ENCODE measurements at regions not wholly inside any gene's neighbourhood (a gene's known extent, or its start where the extent isn't known, plus 50 kb on each side); places are given as distances from the start of the nearest gene placed in this dataset.

GRCh38 chr10:78778444-78779338 is 290.1 kb upstream of the ZMIZ1 start:
- ChIA-PET CTCF (interaction anchor here (0.6 to 0.7 kb wide), 2 partner anchors 7 to 10 kb away, joined by 3 read pairs; no protein-coding TSS in a partner anchor), POLR2A (no interaction called here)
- BruUV-seq (replicated peaks), result no TSS peak
- Mint-ChIP-seq H3K9me3 (ENCODE audit: unreplicated experiment) (peaks cover 4% of the 10 kb centered on the region), H3K27me3 (ENCODE audit: insufficient read depth, unreplicated experiment) (peaks cover 14% of the 10 kb centered on the region), H3K27ac (ENCODE audit: low read depth, unreplicated experiment) (no peak overlapping the region), H3K4me1 (ENCODE audit: insufficient read depth, unreplicated experiment) (no peaks in the 10 kb centered on the region), H3K36me3 (ENCODE audit: insufficient read depth, unreplicated experiment) (no peaks in the 10 kb centered on the region), H3K4me3 (ENCODE audit: unreplicated experiment) (no peak overlapping the region)
- DNase-seq (ENCODE audit: unreplicated experiment), result no peak
- intact Hi-C loops (cut with micrococcal nuclease), result no loop called here
- no peak for TF ChIP-seq CTCF (IDR thresholded peaks at IDR 0.05; ENCODE audit: unreplicated experiment)

GRCh38 chr10:78779339-78779955 is 289.3 kb upstream of the ZMIZ1 start:
- no peak for TF ChIP-seq CTCF (IDR thresholded peaks at IDR 0.05; ENCODE audit: unreplicated experiment)
- BruUV-seq (replicated peaks), result no TSS peak
- DNase-seq (ENCODE audit: unreplicated experiment), result peak; percentile 24
- ChIA-PET CTCF (interaction anchor here (0.6 kb wide), 1 partner anchor 8 kb away, joined by 3 read pairs; no protein-coding TSS in a partner anchor), POLR2A (no interaction called here)
- Mint-ChIP-seq H3K27ac (ENCODE audit: low read depth, unreplicated experiment) (no peak overlapping the region), H3K9me3 (ENCODE audit: unreplicated experiment) (peaks cover 9% of the 10 kb centered on the region), H3K27me3 (ENCODE audit: insufficient read depth, unreplicated experiment) (peaks cover 22% of the 10 kb centered on the region), H3K4me3 (ENCODE audit: unreplicated experiment) (no peak overlapping the region), H3K4me1 (ENCODE audit: insufficient read depth, unreplicated experiment) (no peaks in the 10 kb centered on the region), H3K36me3 (ENCODE audit: insufficient read depth, unreplicated experiment) (no peaks in the 10 kb centered on the region)
- intact Hi-C loops (cut with micrococcal nuclease), result no loop called here

GRCh38 chr10:78780551-78780961 is 288.2 kb upstream of the ZMIZ1 start:
- H3K9me3 Mint-ChIP-seq (ENCODE audit: unreplicated experiment), result peaks cover 9% of the 10 kb centered on the region
- H3K27me3 Mint-ChIP-seq (ENCODE audit: insufficient read depth, unreplicated experiment), result peaks cover 33% of the 10 kb centered on the region
- DNase-seq (ENCODE audit: unreplicated experiment), result no peak
- ChIA-PET POLR2A (no interaction called here), CTCF (no interaction called here)
- H3K36me3 Mint-ChIP-seq (ENCODE audit: insufficient read depth, unreplicated experiment), result no peaks in the 10 kb centered on the region
- H3K4me3 Mint-ChIP-seq (ENCODE audit: unreplicated experiment), result no peak overlapping the region
- no peaks in the 10 kb centered on the region for H3K4me1 Mint-ChIP-seq (ENCODE audit: insufficient read depth, unreplicated experiment)
- TF ChIP-seq CTCF (IDR thresholded peaks at IDR 0.05; ENCODE audit: unreplicated experiment), result no peak
- BruUV-seq (replicated peaks), result no TSS peak
- no peak overlapping the region for H3K27ac Mint-ChIP-seq (ENCODE audit: low read depth, unreplicated experiment)
- intact Hi-C loops (cut with micrococcal nuclease), result no loop called here

- POLR2A ChIA-PET, result no interaction called here
- no peak overlapping the region for H3K27ac Mint-ChIP-seq (ENCODE audit: low read depth, unreplicated experiment)
- H3K4me3 Mint-ChIP-seq (ENCODE audit: unreplicated experiment), result no peak overlapping the region
- CTCF ChIA-PET, result no interaction called here
- no peak for DNase-seq (ENCODE audit: unreplicated experiment)
- TF ChIP-seq CTCF (IDR thresholded peaks at IDR 0.05; ENCODE audit: unreplicated experiment), result no peak
- no TSS peak for BruUV-seq (replicated peaks)
- peaks cover 9% of the 10 kb centered on the region for H3K9me3 Mint-ChIP-seq (ENCODE audit: unreplicated experiment)
- H3K4me1 Mint-ChIP-seq (ENCODE audit: insufficient read depth, unreplicated experiment), result no peaks in the 10 kb centered on the region
- no peaks in the 10 kb centered on the region for H3K36me3 Mint-ChIP-seq (ENCODE audit: insufficient read depth, unreplicated experiment)
- peaks cover 34% of the 10 kb centered on the region for H3K27me3 Mint-ChIP-seq (ENCODE audit: insufficient read depth, unreplicated experiment)
- intact Hi-C loops (cut with micrococcal nuclease), result no loop called here
Observed at GRCh38 chr10:78781251-78781913, 287.4 kb upstream of the ZMIZ1 start.

Measured in MCF 10A (cell line).